HL-60/S4 treated with retinoic acid at 250 ng/mL for 4 days and 3 days (cell line): ENCODE measurements at regions not wholly inside any gene's neighbourhood (a gene's known extent, or its start where the extent isn't known, plus 50 kb on each side); places are given as distances from the start of the nearest gene placed in this dataset.

Experiments used
- in situ Hi-C: fragments of 300-500 bp; cut with MboI; formaldehyde crosslinking; loops from 2 replicates; pipeline ENCODE4 v1.7.0; 2022; ENCODE audit warnings: low sequenced_read_pairs

- in situ Hi-C loops, result loop anchor here (10.0 to 25.0 kb wide), 2 partner anchors 321 to 893 kb away; partner anchors contain the start of gene OR2H2
These were observed 168.2 kb downstream of the GPX5 start for GRCh38 chr6:28693751-28694443.

- in situ Hi-C loops, result loop anchor here (10.0 to 25.0 kb wide), 2 partner anchors 319 to 892 kb away; partner anchors contain the start of gene OR2H2
These were observed 170.0 kb downstream of the GPX5 start for GRCh38 chr6:28695715-28696114.

DNA sequence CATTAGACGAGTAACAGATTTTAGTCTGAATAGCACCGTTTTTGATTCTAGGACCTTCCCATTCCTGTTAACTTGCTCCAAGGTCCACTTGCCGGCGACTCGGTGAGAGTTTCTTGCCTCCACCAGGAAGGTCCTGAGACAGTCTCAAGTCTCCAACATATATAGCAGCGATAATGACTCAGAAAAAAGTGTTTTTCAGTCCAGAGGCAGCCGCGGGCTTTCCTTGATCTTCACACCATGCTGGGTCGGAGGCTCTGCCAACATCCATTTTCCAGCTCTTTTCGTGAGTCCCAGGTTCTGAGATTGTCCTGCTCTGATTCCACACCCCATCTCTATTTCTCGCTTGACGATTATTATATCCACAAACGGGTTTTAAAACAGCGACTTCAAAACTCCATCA is 170.5 kb downstream of the GPX5 start:
- in situ Hi-C loops, result loop anchor here (10.0 to 25.0 kb wide), 2 partner anchors 319 to 891 kb away; partner anchors contain the start of gene OR2H2

DNA sequence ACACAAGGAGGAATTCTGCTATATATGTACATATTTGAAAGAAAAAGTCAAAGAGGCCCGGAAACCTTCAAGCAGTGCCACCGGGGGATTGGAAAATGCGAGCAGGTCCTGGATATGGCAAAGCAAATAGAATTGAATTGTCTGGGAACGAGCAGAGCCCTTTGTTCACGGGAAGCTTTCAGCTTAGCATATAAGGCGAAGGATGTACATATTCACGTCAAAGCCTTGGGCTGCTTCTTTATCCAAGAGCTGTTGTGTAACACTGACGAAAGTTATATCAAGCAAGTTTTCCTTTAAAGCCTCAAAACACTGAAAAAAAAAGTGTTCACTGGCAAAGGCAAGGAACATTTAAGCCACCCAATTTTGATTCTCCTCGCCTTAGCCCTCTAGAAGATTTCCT is 171.0 kb downstream of the GPX5 start:
- in situ Hi-C loops, result loop anchor here (10.0 to 25.0 kb wide), 2 partner anchors 318 to 891 kb away; partner anchors contain the start of gene OR2H2

- in situ Hi-C loops, result no loop called here
These were observed 182.0 kb downstream of the GPX5 start for GRCh38 chr6:28707387-28708282.

DNA sequence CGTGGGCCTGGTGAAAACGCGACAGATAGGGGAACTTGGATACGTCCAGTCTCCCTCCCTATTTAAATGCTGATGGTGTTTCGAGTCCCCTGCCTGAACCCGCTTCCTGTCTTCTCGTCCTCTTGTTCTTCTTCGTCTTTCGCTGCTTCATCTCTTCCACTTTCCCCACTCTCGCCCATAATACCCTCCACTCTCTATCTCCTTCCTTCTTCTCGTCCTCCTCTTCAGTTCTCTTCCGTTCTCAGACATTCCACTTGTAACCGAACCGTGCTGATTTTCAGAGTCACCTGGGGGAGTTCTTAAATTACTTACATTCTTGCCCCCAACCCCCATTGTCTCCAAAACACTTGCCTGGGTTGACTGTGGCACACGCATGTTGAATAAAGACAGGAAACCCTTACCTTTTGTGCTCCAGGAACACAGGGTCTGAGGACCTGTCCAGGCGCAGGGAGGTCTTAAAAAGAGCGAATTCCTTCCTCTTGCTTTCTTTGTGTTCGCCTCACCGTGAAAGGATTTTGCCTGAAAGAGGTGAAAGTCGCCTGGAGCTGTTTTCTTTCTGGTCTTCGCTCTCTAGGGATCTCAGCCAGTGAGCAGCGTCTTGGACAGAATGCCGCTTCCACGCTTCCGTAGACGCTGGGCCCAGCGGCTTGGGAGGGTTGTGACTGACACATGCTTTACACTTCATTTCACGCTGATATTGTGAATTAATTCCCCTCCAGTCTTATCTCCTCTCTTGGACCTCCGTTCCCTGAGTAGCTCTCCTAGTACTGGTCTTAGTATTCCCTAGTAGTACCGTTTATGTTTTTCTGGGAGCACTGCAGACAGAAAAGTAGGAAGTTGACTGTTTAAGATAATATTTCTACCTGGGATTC is 184.0 kb downstream of the GPX5 start:
- in situ Hi-C loops, result no loop called here

DNA sequence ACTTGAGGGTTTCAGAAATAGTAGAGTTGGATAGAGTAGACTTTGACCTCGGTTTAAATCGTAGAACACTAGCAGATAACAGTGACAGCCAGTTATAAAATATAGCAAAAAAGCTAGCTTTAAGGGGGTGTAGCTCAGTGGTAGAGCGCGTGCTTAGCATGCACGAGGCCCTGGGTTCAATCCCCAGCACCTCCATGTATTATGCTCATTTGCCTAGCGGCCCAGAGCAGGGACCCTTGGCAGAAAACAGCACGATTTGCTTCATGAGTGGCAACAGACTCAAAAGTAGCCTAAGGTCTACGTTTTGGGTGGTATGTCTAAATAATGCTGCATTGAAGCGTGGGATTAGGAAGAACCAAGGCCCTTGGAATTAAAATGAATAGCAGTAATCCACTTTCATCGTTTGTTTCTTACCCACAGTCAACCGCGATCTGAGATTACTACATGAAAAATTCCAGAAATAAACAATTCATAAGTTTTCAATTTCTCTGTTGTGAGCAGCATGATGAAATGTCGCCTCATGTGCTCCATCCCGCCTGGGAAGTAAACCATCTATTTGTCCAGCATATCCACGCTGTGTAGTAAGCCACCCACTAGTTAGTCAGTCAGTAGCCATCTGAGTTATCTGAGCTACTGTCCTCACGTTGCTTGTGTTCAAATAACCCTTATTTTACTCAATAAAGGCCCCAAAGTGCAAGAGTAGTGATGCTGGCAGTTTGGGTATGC is 184.9 kb downstream of the GPX5 start:
- in situ Hi-C loops, result no loop called here

DNA sequence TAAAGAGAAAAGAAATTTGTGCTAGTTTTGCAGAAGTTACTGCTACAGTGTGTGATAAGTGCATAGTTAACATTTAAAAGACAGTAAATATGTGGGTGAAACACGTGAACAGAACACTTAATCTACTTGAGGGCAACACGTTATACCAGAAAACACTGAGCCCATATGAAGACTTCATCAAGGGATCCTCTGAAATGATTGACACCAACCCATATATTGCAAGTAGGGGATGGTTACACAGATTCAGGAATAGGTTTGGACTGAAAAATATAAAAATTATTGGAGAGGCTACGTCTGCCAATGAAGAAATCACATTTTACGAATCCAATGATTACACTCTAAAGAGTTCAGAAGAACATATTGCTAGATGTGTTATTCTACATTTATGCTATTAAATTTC is 185.6 kb downstream of the GPX5 start:
- in situ Hi-C loops, result no loop called here

DNA sequence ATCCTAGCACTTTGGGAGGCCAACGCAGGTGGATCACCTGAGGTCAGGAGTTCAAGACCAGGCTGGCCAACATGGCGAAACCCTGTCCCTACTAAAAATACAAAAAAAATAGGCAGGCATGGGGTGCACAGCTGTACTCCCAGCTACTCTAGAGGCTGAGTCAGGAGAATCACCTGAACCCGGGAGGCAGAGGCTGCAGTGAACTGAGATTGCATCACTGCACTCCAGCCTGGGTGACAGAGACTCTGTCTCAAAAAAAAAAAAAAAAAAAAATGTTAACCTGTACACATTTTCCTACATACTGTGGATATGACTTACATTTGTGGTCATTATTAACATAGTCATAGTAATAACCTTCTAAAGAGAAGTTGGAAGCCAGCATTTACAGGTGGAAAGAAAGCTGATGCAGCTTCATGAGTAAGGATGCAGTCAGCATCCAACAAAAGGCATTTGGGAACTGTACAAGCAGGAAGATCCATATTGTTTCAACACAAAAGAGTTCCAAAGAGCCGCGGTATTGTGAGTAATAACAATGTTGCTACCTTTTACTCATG is 186.2 kb downstream of the GPX5 start:
- in situ Hi-C loops, result no loop called here

GRCh38 chr6:28712982-28713381 is 187.3 kb downstream of the GPX5 start:
- in situ Hi-C loops, result no loop called here

GRCh38 chr6:28719275-28719940 is 193.7 kb downstream of the GPX5 start:
- in situ Hi-C loops, result no loop called here

DNA sequence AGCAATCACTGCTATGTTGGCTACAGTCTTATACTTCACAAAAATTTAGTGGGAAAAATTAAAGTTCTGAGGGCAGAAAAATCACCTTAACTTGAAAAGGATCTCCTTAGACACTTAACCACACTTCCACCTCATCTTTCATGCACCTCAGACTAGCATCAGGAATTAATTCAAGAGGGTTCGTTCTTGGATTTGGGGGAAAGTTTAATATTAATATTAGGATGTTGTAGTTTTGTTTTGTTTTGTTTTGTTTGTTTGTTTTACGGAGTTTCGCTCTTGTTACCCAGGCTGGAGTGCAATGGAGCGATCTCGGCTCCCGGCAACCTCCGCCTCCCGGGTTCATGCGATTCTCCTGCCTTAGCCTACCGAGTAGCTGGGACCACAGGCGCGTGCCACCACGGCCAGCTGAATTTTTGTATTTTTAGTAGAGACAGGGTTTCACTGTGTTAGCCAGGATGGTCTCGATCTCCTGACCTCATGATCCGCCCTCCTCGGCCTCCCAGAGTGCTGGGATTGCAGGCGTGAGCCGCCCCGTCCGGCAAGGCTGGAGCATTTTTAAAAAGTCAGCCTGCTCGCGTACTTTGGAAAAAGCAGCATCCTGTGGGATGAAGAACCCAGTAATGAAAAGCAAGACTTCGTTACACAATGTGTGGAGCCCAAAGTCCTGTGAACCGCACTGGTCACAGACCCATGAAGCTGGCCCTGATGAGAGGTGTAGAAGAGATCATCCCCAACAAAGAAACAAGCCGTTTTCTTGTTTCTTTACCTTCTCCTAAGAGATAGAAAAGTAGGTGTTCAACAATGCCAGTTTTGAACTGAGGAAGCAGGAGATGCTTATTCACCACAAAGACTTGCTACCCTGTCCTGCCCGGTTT is 194.9 kb downstream of the GPX5 start:
- in situ Hi-C loops, result no loop called here

GRCh38 chr6:28721372-28721771 is 195.7 kb downstream of the GPX5 start:
- in situ Hi-C loops, result no loop called here

GRCh38 chr6:28724395-28724794 is 198.7 kb downstream of the GPX5 start:
- in situ Hi-C loops, result no loop called here

GRCh38 chr6:28725274-28725809 is 198.4 kb downstream of the TRIM27 start:
- in situ Hi-C loops, result no loop called here

- in situ Hi-C loops, result no loop called here
These were observed 197.9 kb downstream of the TRIM27 start for GRCh38 chr6:28725890-28726348.

- in situ Hi-C loops, result no loop called here
These were observed 197.0 kb downstream of the TRIM27 start for GRCh38 chr6:28726569-28727309.
